H1 (cell line): ENCODE measurements at regions not wholly inside any gene's neighbourhood (a gene's known extent, or its start where the extent isn't known, plus 50 kb on each side); places are given as distances from the start of the nearest gene placed in this dataset.

ENCODE experiments used
- CBX8 ChIP-seq: fragments of 300-800, 300-1000 bp; sonication (generic); IDR thresholded peaks from 2 replicates; pipeline ENCODE4 v1.7.1; 2016; ENCODE audit warnings: low read depth, low read length, borderline replicate concordance
- SIX5 ChIP-seq: IDR thresholded peaks from 2 replicates; pipeline ENCODE4 v1.6.1; 2011; ENCODE audit warnings: mild to moderate bottlenecking, low read depth, low read length

- TF ChIP-seq CBX8 (no peak), SIX5 (no peak)
These were observed 267.3 kb downstream of the MTX2 start (continued) for GRCh38 chr2:176536439-176537133.
